Breast epithelium (tissue), 4 donors: ENCODE measurements at regions not wholly inside any gene's neighbourhood (a gene's known extent, or its start where the extent isn't known, plus 50 kb on each side); places are given as distances from the start of the nearest gene placed in this dataset.

Experiments
- DNase-seq, 2 donors: peaks; one replicate each; pipeline ENCODE4 v3.0.0-alpha.2; 2019; ENCODE audit warnings: low spot score in 2 of 2
- H3K27ac ChIP-seq, 2 donors: fragments of 200-600 bp; sonication (generic) in 1 of 2; one replicate each; pipeline ENCODE4 v1.5.1; 2016 to 2019; ENCODE audit warnings: mild to moderate bottlenecking in 1 of 2
- H3K27me3 ChIP-seq, 2 donors: fragments of 200-600 bp; sonication (generic) in 1 of 2; one replicate each; pipeline versions ENCODE4 v1.5.1 to v1.6.0; 2017 to 2019; ENCODE audit warnings: control low read depth in 1 of 2, mild to moderate bottlenecking in 1 of 2
- H3K36me3 ChIP-seq: fragments of 200-600 bp; one replicate; pipeline ENCODE4 v1.5.1; 2019
- H3K4me1 ChIP-seq, 2 donors: fragments of 200-600 bp; sonication (generic); one replicate each; pipeline ENCODE4 v1.5.1; 2016 to 2019; ENCODE audit warnings: control low read depth in 1 of 2
- H3K4me3 ChIP-seq, 3 donors: fragments of 200-600 bp; sonication (generic); 1 replicate in 2 of 3; 2 replicates in 1 of 3; pipeline ENCODE4 v1.5.1; 2016 to 2019; ENCODE audit warnings: mild to moderate bottlenecking in 3 of 3, moderate library complexity in 2 of 3
- H3K9me3 ChIP-seq, 2 donors: fragments of 200-600 bp; sonication (generic) in 1 of 2; one replicate each; pipeline ENCODE4 v1.5.1; 2016 to 2019; ENCODE audit warnings: control low read depth in 1 of 2
- POLR2A ChIP-seq: fragments of 450-650 bp; IDR thresholded peaks from one replicate; pipeline ENCODE4 v1.6.1; 2016; ENCODE audit warnings: antibody characterized with exemption, mild to moderate bottlenecking, moderate library complexity
- POLR2AphosphoS5 ChIP-seq, 3 donors: sonication (generic); formaldehyde crosslinking; IDR thresholded peaks; one replicate each; pipeline ENCODE4 v1.6.1; 2017; ENCODE audit warnings: antibody characterized with exemption in 3 of 3
- intact Hi-C: fragments of 100-400 bp; cut with DNase I; formaldehyde crosslinking; loops from one replicate; pipeline ENCODE4 v1.15.1; 2023; ENCODE audit warnings: low total_unique reads
- TF ChIP-seq, protein P1 (sequence below), 3 donors: fragments of 450-650 bp; IDR thresholded peaks; one replicate each; pipeline ENCODE4 v1.5.1; 2016 to 2017; ENCODE audit warnings: antibody characterized with exemption in 3 of 3, mild to moderate bottlenecking in 3 of 3, moderate library complexity in 3 of 3

DNA sequence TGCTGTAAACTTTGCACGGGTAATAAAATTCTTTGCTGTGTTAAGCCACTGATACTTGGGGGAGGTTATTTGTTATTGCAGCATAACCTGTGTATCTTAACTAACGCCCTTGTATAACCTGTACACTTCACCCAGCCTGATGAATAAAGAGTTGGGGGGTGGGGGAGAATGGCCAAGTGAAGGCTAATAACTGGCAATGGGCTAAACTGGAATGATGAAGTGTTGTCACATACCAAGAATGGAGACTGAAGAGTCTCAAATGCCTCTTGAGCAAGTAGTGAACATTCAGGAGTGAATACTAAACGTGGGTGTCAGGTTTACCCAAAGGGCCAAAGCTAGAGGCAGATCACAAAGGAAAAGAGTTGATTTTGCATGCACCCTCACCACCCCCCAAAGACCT lies 169.4 kb downstream of the C1orf94 start:
- H3K36me3 ChIP-seq: no peaks in the 10 kb centered on the region
- H3K27me3 ChIP-seq: no peaks in the 10 kb centered on the region
- no peak overlapping the region for H3K27ac ChIP-seq
- intact Hi-C loops: no loop called here
- TF ChIP-seq POLR2AphosphoS5 (IDR thresholded peaks at IDR 0.05) (no peak), POLR2A (no peak)
- TF ChIP-seq, protein P1, sequence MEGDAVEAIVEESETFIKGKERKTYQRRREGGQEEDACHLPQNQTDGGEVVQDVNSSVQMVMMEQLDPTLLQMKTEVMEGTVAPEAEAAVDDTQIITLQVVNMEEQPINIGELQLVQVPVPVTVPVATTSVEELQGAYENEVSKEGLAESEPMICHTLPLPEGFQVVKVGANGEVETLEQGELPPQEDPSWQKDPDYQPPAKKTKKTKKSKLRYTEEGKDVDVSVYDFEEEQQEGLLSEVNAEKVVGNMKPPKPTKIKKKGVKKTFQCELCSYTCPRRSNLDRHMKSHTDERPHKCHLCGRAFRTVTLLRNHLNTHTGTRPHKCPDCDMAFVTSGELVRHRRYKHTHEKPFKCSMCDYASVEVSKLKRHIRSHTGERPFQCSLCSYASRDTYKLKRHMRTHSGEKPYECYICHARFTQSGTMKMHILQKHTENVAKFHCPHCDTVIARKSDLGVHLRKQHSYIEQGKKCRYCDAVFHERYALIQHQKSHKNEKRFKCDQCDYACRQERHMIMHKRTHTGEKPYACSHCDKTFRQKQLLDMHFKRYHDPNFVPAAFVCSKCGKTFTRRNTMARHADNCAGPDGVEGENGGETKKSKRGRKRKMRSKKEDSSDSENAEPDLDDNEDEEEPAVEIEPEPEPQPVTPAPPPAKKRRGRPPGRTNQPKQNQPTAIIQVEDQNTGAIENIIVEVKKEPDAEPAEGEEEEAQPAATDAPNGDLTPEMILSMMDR (IDR thresholded peaks at IDR 0.05): no peak
- H3K9me3 ChIP-seq: no peaks in the 10 kb centered on the region
- no peak for DNase-seq
- H3K4me1 ChIP-seq: no peaks in the 10 kb centered on the region
- H3K4me3 ChIP-seq: no peak overlapping the region

DNA sequence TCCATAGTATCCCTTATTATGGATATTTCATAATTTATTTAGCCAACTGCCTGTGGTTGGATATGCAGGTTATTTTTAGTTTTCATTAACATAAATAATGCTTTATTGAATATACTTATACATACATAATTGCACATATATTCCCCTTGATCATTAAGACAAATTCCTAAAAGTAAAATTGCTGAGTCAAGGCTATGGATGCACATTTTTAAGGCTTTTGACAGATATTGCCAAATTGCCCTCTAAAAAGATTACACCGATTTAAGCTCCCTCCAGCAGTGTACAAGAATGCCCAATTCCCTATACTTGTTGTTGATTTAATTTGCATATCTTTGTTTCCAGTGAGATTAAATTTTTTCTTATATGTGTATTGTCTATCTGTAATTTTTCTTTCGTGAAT lies 176.7 kb downstream of the C1orf94 start:
- DNase-seq: no peak
- Histone ChIP-seq H3K9me3 (no peaks in the 10 kb centered on the region), H3K4me1 (no peaks in the 10 kb centered on the region), H3K4me3 (no peak overlapping the region), H3K36me3 (no peaks in the 10 kb centered on the region), H3K27me3 (no peaks in the 10 kb centered on the region), H3K27ac (no peak overlapping the region)
- intact Hi-C loops: no loop called here
- no peak for TF ChIP-seq POLR2A

DNA sequence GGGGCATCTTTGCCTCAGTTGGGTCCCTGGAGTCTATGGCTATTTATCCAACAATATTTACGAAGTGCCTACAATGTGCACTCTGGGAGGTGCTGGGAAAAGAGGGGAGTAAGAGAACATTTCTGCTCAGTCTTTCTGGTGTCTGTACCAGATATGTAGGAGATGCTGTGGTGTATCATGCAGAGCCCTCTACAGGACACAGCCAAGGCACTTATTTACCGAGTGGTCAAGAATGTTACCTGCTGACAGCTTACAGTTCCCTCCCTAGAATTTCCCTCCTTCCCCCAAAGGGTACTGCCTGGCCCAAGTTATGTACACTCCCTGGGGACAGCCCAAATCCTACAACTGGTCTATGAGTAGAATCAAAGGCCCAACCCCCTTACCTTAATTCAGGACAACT lies 177.7 kb downstream of the C1orf94 start:
- TF ChIP-seq, protein P1 (IDR thresholded peaks at IDR 0.05): no peak
- no peak for TF ChIP-seq POLR2A
- TF ChIP-seq POLR2AphosphoS5 (IDR thresholded peaks at IDR 0.05): no peak
- intact Hi-C loops: no loop called here
- Histone ChIP-seq H3K27ac (no peak overlapping the region), H3K4me3 (no peak overlapping the region), H3K27me3 (no peaks in the 10 kb centered on the region), H3K36me3 (no peaks in the 10 kb centered on the region), H3K4me1 (no peaks in the 10 kb centered on the region), H3K9me3 (no peaks in the 10 kb centered on the region)
- no peak for DNase-seq

DNA sequence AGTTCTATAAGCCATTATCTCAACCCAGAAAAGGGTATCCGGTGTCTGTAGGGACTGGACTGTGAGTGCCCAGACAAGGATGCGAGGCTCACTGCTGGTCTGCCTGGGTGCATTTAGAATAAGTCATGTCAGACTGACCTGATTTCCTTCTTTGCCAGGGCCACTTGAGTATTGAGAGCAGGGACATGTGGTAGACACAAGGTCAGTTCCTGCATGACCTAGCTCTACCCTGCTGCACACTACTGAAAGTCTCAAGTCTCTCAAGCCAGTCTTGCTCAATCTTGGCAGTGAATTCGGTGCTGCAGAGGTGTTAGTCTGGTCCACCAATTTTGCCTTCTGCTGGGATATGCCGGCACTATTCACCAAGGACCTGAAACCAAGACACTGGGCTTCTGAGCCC lies 180.1 kb downstream of the C1orf94 start:
- H3K4me1 ChIP-seq: no peaks in the 10 kb centered on the region
- no peak overlapping the region for H3K27ac ChIP-seq
- H3K9me3 ChIP-seq: no peaks in the 10 kb centered on the region
- TF ChIP-seq, protein P1 (IDR thresholded peaks at IDR 0.05): no peak
- TF ChIP-seq POLR2AphosphoS5 (IDR thresholded peaks at IDR 0.05): no peak
- no peak for TF ChIP-seq POLR2A
- no peak for DNase-seq
- H3K4me3 ChIP-seq: no peak overlapping the region
- no peaks in the 10 kb centered on the region for H3K36me3 ChIP-seq
- H3K27me3 ChIP-seq: no peaks in the 10 kb centered on the region
- intact Hi-C loops: no loop called here

DNA sequence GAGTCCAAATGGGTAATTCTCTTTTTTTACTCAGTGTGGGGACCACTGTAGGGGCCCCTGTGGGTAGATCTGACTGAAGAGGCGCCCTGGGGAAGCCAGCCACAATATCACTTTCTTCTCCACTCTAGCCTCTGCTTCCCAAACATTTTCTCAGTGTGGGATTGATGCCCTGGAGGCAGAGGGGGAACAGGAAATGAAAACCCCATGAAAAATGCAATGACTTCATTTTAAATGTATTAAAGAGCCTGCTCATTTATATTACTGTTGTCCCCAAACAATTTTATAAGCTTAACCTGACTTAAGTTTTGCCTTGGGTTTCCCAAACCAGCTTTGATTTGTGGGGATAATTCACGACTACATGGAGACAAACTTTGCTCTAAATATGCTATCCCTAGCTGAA lies 181.9 kb downstream of the C1orf94 start:
- Histone ChIP-seq H3K4me3 (no peak overlapping the region), H3K4me1 (no peaks in the 10 kb centered on the region), H3K27me3 (no peaks in the 10 kb centered on the region), H3K27ac (no peak overlapping the region), H3K36me3 (no peaks in the 10 kb centered on the region), H3K9me3 (no peaks in the 10 kb centered on the region)
- intact Hi-C loops: no loop called here
- no peak for DNase-seq
- no peak for TF ChIP-seq POLR2A

DNA sequence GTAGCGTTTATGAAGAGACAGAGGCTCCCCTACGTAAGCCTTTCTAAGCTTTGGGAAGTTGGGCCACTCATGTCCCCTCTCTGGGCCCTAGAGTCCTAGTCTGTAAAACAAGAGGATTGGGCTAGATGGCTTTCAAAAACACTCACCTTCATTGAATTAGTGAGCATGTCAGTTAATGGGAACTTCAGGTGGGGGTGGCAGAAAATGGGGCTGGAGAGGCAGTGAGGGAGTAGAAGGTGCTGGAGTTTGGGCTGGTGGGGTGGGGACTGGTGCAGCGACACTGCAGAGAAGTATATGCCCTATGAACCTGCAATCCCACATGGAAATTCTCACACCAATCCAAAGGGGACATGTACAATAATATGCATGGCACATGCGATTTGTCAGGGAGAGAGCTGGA lies 182.7 kb downstream of the C1orf94 start:
- H3K36me3 ChIP-seq: no peaks in the 10 kb centered on the region
- DNase-seq: no peak
- H3K4me1 ChIP-seq: no peaks in the 10 kb centered on the region
- H3K27me3 ChIP-seq: no peaks in the 10 kb centered on the region
- no peaks in the 10 kb centered on the region for H3K9me3 ChIP-seq
- H3K4me3 ChIP-seq: no peak overlapping the region
- TF ChIP-seq POLR2AphosphoS5 (IDR thresholded peaks at IDR 0.05) (no peak), POLR2A (no peak)
- TF ChIP-seq, protein P1 (IDR thresholded peaks at IDR 0.05): no peak
- intact Hi-C loops: no loop called here
- no peak overlapping the region for H3K27ac ChIP-seq
